HG02970 (cell line): ENCODE measurements at regions not wholly inside any gene's neighbourhood (a gene's known extent, or its start where the extent isn't known, plus 50 kb on each side); places are given as distances from the start of the nearest gene placed in this dataset.
"Not testable (repeated sequence)": the region's sequence is repeated elsewhere in the genome, so short reads cannot be mapped to it uniquely, and the experiment has no call there.

Source experiments
- ATAC-seq: cut with Tn5 transposase; IDR thresholded peaks from one replicate; pipeline ENCODE4 v1.9.1; 2021; ENCODE audit warnings: mild to moderate bottlenecking, moderate library complexity, moderate number of reproducible peaks; ENCODE audit not compliant: unreplicated experiment, low FRiP score

DNA sequence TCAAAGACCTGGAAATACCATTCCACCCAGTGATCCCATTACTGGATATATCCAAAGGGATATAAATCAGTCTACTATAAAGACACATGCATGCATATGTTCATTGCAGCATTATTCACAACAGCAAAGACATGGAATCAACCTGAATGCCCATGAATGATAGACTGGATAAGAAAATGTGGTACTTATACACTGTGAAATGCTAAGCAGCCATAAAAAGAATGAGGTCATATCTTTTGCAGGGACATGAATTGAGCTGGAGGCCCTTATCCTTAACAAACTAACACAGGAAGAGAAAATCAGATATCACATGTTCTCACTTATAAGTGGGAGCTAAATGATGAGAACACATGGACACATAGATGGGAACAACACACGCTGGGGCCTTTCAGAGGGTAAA is 174.0 kb upstream of the GIMD1 start:
- ATAC-seq = not testable (repeated sequence)

DNA sequence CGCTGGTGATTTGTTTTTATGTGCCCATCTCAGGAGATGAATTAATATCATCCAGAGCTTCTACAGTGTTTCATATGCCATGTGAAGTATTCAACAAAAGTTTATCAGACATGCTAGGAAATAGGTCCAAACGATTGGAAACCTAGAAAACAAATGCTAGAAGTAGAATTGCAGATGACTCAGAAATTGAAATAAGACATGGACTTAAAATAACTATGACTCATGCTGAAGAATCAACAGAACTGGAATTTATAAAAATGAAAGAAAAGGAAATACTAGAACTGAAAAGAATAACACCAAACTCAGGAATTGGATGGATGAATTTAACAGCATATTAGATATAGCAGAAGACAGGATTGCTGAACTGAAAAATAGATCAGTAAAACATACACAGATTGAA is 172.7 kb upstream of the GIMD1 start:
- no peak for ATAC-seq

DNA sequence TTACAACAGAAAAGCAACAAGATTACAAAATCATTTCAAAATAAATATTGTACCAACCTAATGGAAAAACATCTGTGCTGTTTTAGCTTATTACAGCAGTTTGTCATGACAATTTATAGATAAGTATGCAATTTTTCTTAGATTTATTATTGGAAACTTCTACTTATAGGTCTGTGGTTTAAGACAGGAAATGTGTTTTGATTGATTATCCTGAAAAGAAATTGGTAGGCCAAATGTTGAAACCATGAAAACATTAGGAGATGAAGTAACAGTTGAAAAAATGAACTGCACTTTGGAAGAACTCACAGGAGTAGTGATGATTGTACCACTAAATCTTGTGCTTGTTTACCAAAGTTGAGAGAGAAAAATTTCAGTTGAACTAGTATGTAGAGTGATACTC is 162.2 kb upstream of the GIMD1 start:
- no peak for ATAC-seq

DNA sequence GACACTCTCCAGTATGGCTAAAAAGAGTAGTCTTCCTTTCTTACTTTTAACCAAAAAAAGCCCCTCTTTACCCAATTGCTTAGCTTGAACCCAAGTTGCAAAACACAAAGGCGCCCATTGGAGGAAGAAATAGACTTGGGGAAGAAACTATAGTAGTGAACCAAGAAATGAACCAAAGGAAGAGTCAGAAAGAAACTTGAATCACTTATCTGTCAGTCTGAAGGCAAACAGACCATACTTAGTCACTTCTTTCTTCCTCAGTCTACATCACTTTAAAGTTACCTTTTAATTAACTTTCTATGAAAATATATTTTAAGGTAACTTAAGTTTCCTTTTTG is 161.4 kb upstream of the GIMD1 start:
- no peak for ATAC-seq

DNA sequence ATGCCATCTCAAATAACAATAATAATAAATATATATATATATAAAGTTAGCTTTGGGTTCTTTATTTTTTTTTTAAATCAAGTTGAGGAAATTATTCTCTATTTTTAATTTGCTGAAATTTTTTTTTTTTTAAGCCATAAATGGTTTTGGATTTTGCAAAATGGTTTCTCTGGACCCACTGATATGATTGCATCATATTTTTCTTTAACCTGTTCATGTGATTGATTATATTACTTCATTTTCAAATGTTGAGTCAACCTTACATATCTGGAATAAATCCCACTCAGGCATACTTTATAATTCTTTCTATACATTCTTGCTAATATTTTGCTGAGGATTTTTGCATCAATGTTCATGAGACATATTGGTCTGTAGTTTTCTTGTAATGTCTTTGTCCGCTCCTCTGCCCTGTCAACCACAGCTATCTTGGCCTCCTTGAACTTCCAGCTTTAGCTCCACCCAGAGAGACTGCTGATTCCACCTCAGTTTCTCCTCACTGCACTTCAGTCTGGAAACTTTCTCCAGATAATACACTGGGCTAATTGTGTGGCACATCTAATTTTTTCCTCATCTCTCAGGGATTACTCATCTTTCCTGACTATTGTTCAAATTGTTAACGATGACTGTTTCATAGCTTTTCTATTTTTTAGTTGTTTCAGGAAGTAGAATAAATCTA is 160.9 kb upstream of the GIMD1 start:
- no peak for ATAC-seq

DNA sequence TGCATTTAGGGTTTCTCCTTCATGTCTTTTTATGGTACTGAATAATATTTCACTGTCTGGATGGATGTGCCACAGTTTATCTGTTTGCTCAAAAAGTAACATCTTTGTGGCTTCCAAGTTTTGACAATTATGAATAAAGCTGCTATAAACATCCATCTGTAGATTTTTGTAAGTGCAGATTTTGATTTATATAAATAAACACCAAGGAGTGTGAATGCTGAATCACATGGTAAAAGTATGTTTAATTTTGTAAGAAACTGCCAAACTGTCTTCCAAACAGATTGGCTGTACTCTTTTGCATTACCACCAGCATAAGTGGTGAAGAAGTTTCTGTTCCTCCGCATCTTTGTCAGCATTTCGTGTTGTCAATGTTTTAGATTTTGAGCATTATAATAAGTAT is 158.7 kb upstream of the GIMD1 start:
- no peak for ATAC-seq

- ATAC-seq = not testable (repeated sequence)
Observed at GRCh38 chr4:106525425-106525824, 156.8 kb upstream of the GIMD1 start.

DNA sequence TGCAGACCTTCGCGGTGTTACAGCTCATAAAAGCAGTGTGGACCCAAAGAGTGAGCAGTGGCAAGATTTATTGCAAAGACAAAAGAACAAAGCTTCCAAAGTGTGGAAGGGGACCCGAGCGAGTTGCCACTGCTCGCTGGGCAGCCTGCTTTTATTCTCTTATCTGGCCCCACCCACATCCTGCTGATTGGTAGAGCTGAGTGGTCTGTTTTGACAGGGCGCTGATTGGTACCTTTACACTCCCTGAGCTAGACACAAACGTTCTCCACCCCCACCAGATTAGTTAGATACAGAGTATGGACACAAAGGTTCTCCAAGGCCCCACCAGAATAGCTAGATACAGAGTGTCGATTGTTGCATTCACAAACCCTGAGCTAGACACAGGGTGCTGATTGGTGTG is 156.2 kb upstream of the GIMD1 start:
- not testable (repeated sequence) for ATAC-seq

- ATAC-seq = no peak
Observed at GRCh38 chr4:106522839-106523238, 154.3 kb upstream of the GIMD1 start.

DNA sequence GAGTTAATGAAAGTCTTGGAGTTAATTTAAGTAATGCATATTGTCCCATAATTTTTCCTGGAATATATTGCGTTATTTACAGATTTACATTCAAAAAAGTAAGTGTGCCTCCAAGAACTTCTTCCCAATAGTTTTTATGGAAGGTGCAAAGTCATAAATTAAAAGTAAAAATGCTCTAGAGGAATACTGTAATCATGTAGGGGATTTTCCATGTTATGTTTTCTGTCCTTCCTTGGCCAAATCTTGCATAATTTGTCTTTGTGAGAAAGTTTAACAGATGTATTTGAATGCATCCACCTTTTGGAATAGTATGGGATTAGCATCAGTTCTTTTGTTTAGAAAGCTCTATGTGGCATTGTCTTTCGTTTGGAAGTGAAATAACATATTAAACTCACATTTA is 144.1 kb upstream of the GIMD1 start:
- no peak for ATAC-seq

- ATAC-seq = no peak
Observed at GRCh38 chr4:106507440-106507839, 138.9 kb upstream of the GIMD1 start.

DNA sequence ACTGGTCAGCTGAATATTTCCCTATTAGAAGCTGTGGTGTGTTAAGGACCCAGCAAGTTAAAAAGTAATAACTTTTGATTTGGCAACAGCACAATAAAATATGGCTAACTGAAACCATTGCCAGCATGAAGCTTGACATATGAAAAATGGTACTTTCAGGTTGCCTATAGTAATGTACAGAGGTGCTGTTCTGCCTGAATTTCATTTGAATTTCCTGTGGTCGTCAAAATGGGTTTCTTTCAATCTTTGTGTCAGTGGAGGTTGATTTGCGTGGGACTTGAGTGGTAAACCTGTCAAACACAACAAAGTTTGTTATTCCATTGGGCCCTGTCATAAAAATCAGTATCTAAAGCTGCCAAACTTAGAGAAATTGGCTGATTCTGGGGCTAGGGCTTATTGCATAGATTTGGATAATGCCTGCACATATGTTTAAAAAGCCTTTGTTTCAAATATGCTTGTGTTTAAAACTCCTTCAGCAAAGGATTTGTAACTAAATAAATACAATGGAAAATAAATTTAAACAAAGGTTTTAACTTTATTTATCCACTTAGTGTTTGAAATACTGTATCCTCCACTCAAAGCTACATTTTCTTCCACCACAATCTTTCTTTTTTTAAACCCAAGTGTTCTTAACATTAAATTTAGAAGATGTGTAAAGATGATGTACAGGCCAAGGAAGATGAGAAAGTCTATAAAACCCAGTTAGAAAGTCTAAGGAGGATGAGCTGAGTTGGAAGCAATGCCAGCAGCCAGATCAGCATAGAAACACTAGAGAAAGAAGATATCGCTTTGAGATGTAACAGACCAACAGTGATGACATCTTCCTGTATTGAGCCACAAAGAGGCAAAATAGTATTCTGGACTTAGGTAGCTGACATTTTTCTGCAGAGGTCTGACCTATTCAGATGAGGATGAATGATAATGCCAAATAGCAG is 134.8 kb upstream of the GIMD1 start:
- no peak for ATAC-seq

DNA sequence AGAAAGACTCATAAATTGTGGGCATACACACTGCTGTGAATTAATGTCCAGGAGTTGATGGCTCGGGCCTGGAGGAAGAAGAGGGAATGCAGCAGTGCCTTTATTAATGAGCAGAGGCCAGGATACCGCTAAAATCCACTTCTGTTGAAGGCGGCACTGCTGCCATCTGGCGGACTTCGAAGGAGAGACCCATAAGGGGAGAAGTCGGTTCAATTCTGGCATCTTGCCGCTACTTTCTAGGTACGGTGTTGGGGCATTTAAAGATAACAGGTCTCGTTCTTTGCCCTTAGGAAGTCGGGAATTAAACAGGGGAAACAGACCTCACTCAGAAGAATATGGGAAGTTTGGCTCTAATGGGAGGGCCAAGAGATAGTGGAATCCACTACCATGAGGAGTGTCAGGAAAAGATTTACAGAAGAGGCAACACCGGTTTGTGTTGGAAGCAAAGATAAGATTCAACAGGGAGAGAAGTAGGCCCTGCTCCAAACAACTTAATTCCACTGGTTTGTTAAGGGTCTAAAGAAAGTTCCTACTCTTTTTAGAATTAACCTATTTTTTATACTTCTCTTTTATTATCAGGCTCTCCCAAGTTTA is 133.6 kb upstream of the GIMD1 start:
- peak; percentile 62 for ATAC-seq

GRCh38 chr4:106497271-106497670 is 128.7 kb upstream of the GIMD1 start:
- no peak for ATAC-seq

DNA sequence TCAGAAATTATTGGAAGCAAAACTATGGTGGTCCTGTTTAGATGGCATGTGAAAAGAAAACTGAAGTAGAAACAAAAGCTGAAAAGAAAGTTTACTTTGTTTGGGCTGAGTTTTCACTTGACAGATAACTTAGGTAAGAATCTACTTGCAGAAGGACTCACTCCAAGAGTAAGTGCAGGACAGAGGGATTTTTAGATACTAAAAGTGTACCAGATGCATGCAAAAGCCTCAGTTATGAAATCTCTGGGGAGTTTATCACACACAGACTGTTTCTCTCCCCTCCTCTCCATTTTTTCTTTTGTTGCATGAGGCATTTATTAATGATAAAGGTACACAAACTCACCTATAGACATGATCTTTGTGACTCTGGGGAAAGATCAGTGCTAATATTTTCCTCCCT is 127.5 kb upstream of the GIMD1 start:
- ATAC-seq = no peak

- no peak for ATAC-seq
Observed at GRCh38 chr4:106495476-106495875, 126.9 kb upstream of the GIMD1 start.

DNA sequence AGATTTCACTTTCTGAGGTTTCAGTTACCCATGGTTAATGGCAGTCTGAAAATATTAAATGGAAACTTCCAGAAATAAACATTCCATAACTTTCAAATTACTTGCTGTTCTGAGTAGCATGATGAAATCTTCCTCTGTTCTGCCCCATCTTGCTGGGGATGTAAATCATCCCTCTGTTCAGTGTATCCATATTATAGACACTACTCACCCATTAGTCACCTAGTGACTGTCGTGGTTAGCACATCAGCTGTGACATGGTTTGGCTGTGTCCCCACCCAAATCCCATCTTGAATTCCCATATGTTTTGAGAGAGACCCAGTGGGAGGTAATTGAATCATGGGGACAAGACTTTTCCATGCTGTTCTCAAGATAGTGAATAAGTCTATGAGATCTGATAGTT is 125.5 kb upstream of the GIMD1 start:
- ATAC-seq = no peak

GRCh38 chr4:106493086-106493485 is 124.5 kb upstream of the GIMD1 start:
- no peak for ATAC-seq

DNA sequence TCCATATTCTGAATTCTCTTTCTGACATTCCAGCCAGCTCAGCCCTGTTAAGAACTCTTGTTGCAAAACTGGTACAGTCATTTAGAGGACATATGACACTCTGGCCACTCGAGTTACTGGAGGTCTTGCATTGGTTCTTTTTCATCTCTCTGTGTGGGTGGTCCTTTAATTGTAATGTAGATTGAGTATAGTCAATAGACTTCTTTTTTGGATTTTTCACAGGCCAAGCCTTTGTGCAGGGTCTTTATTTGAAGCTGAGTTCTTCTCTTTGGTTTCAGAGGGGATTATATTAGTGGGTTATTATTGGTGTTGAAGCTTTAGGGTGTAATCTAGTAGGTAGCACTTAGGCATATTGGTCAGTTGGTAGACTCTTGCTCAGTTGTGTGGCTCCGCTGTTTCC is 118.0 kb upstream of the GIMD1 start:
- no peak for ATAC-seq

DNA sequence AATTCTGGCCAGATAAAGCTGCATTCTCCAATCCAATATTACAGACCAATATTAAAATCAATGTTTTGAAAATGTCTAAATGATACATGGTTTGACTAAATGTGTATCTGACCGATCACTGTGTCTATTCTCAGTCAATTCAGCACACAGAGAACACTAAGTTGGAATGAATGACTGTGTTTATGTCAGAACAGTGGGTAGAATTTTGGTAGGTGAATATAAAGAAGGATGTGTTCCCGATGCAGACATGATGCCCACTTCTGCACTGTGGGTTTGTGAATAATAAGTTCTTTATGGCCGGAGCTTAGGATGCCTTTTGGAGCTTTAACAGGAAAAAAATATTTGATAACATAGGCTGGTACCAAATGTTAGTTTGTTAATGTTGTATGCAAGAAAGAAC is 113.2 kb upstream of the GIMD1 start:
- no peak for ATAC-seq

GRCh38 chr4:106478152-106478551 is 109.6 kb upstream of the GIMD1 start:
- no peak for ATAC-seq

- ATAC-seq = no peak
Observed at GRCh38 chr4:106476741-106477140, 108.2 kb upstream of the GIMD1 start.
